ENCODE measurements at regions not wholly inside any gene's neighbourhood (a gene's known extent, or its start where the extent isn't known, plus 50 kb on each side); places are given as distances from the start of the nearest gene placed in this dataset.

DNA sequence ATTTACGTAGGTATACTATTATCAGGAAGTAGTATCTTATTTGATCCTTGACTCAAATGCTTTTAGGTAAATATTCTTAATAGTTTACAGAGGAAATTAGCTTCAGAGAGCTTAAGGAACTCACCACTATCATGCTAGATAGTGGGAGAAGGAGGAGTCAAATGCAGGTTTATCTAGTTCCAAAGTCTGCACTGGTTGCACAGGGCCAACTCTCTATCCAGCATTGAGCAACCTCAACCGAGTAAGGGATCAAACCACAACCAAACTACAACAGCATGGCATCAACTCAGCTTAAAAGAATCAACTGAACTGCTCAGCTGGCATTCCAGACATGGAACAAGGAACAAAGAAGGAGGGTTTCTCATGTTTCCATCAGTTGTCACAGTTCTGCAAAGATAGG lies 306.0 kb downstream of the MAF start:
- DNase-seq = no peak

DNA sequence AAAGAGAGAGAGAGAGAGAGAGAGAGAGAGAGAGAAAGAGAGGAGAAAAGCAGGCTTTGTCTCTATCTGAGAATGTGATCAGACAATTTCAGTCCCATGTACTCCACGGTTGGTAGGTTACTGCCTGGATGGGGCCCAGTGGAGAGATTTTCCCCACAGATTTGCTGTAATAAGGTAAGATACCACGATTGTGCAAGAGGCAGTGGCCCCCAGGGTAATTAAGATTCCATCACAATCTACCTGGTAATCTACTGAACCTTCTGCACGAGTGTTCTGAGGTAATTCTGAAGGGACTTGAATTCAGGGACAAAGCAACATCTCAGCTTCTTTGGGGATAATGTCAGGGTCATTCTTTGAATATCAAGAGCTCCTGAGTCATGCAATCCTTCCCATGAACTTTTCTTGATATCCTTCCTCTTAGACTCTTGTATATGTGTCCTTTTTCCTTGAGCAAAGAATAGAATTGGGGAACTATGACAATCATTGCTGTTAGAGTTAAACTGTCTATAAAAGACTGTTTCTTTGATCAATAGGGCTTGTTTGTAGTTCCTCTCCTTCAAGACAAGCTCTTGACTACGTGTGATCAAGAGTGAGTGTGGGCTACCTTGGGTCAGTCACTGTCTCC lies 306.6 kb downstream of the MAF start:
- DNase-seq = no peak

DNA sequence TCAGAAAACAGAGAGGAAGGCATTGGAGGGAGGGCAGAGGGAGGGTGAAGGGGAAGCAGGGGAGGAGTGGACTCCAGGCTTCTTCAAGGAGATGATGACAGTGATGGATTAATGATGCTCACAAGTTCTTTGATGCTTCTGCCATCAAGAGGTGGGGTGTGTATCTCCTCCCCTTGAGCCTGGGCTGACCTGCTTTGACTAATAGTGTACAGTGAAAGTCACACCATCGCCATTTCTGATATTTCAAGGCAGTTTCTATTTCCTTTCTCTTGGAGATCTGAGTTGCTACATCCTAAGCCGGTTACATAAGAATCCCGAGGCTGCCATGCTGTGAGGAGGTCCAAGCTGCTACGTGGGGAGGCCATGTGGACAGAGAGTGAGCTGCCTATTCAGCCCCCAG lies 312.5 kb downstream of the MAF start:
- no peak for DNase-seq

DNA sequence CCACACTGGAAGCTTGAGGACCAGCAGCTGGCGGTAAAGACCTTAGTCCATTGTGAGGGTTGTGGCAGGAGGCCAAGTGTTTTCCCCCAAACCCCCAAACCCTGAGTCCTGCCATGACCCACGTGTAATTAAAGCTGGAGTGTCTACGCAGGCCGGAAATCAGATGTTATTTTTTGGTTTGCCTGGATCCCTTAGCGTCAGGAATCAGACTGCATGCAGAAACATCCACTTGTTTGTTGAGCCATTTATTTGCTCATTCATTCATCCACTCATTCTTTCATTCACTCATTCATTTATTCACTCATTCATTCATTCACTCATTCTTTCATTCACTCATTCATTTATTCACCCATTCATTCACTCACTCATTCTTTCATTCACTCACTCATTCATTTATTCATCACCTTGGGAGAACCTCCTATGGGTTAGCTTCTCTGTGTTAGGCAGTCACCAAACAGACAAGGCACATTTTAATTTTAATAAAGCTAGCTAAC lies 313.1 kb downstream of the MAF start:
- no peak for DNase-seq

DNA sequence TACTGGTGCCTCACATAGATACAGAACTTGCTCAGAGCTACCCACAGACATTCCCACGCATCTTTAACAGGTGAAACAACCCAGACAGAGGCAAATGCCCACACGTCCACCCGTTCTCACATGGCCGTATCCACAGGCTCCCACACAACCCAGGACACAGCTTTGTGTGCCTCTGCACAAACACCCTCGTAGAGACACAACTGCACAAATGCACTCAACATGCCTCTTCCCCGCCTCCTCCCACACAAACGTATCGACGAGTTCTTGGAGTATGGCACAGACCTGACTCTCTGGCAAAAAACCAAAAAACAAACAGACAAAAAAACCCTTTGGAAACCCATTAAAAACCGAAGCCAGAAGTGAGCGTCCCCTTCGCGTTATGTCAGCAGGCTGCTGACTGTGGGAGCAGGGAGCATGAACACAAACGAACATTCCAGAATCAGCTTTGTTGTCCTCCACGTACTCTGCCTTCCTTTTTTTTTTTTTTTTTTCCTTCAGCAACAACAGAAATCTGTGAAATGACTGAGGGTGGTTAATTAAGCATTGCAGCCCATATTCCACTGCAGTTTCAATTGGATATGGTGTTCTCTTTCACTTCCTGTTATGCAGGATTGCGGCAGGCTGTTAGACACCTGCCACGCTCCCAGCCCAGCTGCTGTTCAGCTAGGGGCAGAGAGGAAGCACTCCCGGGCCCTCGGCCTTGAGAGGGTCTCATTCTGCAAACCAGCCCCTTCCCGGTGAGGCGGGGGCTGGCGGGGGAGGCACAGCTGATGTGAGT lies 313.7 kb downstream of the MAF start:
- DNase-seq = no peak

DNA sequence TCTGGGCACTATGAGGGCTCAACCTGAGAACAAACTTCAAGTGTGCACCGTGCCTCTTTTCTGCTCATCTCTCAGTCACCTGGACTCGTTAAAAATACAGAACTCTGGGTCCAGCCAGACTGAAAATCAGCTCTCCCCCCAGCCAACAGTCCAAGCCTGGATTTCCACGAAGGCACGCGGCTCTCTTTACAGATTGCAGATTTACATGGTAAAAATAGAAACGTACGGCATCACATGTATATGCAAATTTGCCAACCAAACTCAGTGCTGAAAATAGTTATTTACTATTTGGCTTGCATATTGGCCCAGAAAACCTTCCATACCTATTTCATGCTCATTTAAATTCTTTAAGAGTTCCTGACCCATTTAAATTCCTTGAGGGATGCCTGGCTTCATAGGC lies 315.8 kb downstream of the MAF start:
- DNase-seq = no peak

DNA sequence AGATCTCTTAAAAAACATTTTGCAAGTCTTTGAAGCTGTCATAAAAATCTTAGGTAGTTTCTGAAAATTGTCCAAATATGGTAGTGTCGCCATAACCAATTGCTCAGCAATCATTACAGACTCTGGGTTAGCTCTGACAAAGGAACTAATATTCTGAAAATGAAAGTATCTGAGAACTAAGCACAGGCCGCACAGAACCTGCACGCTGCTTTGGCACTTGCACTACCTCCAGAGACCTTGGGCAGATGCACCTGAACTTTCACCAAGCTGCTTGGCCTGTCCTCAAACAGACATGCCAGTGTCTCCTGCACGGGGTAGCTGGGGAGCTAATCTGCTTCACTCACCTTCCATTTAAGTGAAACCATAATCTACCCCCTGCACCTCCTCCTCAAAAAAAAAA lies 317.0 kb downstream of the MAF start:
- DNase-seq = no peak

DNA sequence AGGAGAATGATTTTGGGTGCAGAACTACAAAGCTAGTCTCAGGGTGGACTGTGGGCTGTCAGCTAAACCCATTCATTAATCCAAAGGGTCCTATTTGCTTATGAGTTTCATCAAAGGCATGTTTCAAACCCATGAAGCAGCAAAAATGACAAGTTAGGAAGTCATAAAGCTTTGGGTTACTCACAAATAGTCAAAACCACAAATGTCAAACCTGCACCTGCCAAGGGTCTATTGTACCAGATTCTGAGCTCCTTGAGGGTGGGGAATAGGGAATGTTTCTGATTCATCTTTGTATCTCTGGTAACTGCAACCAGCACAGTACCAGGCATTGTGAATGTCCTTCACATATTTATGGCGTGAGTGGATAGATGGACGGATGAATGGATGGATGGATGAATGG lies 317.7 kb downstream of the MAF start:
- no peak for DNase-seq

DNA sequence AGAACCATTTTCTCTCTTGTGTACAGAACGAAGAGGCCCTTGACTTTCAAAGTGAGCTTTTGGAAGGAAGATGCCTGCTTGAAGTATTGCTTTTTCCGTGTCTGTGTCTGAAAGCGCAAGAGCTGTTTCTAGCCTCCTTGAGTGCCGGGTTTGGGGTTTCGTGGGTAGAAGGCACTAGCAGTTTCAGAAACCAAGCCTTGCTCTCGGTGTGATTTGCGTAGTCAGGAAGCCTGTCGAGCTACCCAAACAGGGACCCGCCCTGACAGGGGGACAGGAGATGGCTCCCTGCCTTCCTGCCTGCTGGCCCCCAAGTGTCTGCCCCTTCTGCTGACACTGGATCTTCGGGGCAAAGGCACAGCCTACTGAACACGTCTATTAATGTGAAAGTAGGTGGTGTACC lies 322.0 kb downstream of the MAF start:
- no peak for DNase-seq

DNA sequence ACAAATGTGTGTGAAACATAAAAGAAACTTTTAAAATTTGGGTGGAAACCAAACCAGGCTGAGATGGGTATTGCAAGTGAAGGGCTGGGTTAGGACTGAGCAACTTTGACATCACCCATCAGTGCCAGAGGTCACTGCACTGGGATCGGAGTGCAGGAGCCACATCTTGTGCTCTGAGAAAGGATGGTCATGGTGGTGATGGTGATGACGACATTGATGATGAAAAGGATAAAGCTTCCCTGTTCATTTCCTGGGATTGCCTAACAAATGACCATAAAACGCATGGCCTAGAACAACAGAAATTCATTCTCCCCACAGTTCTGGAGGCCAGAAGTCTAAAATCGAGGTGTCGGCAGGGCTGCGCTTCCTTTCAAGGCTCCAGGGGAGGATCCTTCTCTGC lies 324.0 kb downstream of the MAF start:
- DNase-seq = no peak

DNA sequence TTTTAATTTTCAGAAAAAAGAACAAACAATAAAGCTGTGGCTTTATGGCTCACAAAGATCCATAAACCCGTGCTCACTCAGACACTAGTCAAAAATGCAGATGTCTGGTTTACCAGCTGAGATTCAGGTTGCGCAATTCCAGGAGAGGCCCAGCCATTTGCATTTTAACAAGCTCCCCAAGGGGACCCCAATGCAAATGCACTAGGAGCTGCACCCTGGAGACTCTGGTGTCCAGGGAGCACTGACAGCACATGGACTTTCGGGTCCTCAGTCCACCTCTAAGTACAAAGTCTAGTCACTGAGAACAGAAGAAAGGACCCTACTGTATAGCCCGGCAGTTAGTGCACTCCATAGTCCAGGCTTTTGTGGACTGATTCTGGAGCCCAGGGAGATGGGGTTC lies 326.3 kb downstream of the MAF start:
- no peak for DNase-seq

DNA sequence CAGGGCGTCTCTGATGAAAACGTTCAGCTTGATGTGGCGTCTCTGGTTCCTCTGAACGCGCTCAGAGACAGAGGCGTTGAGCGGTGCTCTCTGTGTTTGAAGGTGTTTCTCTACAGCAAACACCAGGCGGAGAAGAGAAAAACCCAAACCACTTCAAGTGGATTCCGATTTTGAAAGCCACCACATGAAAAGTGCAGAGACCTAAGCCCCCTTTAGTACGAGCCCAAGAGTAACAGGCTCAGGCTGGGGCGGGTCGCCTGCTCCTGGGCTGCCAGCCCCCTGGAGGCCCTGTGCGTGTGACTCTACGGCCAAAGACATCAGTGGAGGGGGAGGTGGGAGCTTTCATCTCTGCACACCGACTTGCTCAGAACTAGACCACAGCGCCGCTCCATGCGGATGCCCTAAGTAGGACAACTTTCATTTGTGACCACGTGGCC lies 328.4 kb downstream of the MAF start:
- DNase-seq = no peak

DNA sequence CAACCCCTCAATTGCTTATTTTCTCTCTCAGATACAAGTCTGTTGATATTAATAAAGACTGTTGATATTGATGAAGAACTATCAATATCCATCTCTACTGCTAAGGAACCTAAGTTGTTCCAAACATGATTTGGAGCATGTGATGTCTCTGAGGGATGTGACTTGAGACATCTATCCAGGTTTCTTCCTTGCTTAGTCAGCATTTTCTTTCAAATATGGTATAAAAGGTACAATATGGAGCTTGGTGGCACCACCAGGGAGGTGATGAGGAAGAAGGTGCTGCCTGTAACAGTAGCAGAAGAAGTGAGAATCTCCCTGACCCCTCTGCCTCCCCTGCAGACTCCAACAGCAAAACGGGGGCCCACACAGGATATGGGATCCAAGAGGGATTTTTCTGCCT lies 329.0 kb downstream of the MAF start:
- DNase-seq = no peak

DNA sequence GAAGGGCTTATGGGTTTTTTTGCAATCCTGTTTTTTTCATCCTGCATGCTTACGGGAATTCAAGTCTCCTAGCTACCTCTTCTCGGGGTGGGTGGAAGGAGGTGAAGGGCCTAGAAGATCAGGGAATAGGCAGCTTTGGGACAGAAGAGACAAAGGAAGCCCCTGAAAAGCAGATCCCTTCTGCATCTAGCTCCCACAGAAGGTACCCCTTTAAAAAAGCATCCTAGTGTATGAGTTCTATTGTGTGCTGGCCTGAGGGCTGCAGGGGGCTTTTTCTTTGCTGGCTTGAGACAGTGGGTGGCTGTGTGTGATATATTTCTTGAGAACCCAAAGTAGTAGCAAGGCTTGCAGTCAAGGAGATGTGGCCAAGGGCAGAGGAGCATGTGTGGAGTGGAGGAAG lies 330.5 kb downstream of the MAF start:
- no peak for DNase-seq

DNA sequence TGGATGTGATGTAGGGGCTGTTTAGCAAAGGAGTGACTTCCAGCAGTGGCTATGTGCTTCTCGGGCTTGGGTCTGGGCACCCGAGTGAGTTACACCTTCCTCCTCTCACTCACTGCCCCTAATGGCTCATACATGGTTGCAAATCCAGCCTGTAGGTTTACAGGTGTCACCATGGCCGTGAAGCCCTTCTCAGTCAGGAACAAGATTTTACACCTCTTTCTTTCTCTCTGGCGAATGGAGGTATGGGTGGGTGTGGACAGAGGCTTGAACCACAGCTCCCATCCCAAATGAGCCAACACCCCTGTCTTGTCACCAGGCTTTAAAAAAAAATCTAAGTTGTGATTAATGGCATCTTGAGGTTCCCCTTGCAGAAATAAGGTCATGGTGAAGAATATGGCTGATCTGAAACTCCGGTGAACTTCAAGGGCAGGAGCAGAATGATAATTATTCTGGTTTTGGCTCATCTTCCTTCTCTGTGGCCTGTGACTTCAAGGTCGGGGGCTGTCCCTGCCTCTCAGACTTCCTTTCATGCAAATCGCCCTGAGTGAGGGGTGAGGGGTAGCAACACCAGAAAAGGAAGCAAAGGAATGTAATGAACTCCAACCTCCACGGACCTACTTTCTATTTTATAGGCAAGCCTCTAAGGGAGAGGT lies 331.2 kb downstream of the MAF start:
- no peak for DNase-seq

DNA sequence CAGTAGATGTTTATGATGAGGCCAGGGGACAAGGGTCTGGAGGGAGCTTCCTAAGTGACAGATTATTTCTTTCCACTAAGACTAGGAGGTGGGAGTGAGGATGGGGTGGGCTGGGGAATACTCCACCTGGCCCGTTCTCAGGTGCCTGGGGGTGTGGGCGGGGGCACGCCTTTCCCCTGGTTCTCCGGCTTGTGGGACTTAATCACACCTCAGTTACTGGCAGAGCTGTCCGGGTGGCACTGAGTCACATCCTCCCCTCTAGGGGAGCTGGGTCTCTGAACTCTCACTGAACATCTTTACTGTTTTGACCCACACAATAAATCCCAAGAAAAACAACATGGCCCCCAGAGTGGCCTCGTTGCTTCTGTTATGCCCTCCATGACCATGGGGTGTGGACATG lies 332.8 kb downstream of the MAF start:
- no peak for DNase-seq

DNA sequence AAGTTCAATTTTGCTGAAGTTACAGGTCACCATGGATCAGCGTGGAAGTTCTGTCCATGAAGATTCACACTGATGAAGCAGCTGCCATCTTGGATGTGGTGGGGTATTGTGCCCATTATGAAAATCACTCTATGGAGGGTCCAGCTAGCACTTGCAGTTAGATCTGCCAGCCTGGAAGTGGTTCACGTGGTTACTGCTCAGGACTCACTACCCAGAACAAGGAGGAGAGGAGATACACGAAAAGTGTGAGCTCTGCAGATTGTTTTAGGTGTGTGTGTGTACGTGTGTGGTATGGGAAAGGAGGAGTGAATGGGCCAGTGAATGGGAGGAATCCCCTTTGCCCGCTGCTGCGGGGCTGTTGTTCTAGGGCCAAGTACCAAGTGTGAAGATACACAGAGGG lies 333.4 kb downstream of the MAF start:
- no peak for DNase-seq

DNA sequence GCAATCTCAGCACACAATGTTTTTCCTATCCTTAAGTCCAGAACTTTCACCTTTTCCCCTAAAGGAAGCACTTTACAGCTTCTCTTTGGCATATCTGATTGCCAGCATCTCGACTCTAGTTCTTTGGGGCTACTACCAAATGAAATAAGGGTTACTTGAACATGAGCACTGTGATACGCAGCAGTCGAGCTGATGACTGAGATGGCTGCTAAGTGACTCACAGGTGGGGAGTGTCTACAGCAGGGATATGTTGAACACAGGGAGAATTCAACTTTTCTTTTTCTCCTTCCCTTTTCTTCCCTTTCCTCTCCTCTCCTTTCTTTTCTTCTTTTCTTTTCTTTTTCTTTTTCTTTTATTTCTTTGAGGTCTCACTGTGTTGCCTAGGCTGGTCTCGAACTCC lies 334.8 kb downstream of the MAF start:
- no peak for DNase-seq

DNA sequence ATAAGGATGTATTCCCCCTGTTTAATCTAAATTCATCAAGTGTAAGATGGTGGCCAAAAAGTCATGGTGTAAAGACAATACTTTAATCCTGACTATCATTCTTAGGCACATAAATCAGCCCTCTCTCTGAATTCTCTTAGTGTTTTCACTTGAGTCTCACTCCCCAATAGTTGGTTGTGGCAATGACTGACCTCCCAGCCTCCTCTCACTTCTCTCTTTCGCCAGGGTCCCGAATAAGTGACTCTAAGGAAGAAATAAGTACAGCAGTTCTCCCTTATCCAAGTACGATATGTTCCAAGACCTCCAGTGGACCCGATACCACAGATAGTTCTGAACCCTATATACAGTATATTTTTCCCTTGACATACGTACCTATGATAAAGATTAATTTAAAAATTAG lies 335.3 kb downstream of the MAF start:
- no peak for DNase-seq

DNA sequence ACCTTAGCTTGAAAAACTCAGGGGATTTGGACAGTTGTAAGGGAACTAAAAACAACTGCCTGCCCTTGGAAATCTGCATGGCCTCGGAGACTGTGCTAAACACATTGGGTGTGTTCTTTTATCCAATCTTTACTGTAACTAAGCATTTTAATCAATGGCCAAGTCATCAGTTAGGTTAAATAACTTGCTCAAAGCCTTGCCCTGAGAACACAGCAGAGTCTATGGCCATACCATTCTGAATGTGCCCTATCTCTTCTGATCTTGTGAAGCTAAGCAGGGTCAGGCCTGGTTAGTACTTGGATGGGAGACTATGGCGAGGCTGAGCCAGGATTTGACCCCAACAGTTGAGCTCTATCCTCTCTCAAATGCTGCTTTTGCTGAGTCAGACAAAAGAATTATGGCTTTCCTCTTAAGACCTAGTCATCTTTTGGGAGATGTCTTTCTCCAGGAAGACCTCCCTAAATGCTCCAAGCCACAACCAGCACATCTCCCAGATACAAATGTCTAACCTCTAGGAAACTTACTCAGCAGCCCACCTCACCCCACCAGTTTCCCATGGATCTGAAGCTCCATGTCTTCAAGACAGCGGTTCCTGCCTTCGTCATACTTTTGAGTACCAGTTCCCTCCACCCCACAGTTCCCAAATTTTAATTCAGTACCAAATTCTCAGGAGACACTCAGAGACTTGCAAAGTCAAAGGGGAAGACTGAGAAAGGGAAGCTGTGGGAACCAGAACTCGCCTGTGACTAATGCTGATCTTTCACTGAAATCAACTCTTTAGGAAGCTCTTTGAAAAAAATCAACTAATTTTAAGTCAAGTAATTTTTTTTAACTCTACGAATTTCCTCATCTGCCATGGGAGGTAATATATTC lies 336.1 kb downstream of the MAF start:
- no peak for DNase-seq

DNA sequence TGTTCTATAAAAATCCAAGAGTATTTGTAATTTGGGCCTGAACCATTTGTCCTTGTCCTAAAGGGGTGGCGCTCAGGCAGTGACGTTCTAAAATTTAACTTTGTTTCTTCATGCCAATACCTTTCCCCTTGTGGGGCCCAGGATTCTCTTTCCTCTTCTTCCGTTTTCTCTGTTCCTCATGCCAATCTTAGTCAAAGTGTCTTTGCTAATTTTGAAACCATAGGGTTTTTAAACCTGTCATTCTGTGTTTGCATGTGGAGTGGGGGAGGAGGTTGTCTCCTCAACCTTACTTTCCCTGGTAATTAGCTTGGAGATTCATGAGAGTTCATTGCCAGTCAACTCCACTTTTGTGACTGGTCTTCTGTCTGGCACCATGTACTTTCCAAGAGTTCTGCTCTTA lies 337.1 kb downstream of the MAF start:
- no peak for DNase-seq
